OCI-M2 (cell line): ENCODE measurements at regions not wholly inside any gene's neighbourhood (a gene's known extent, or its start where the extent isn't known, plus 50 kb on each side); places are given as distances from the start of the nearest gene placed in this dataset.
"Not testable (repeated sequence)": the region's sequence is repeated elsewhere in the genome, so short reads cannot be mapped to it uniquely, and the experiment has no call there.

Experiments
- DNase-seq: peaks from one replicate; lab custom pipeline; 2025; ENCODE audit not compliant: unreplicated experiment; lab: John Stamatoyannopoulos, UW

- DNase-seq: not testable (repeated sequence)
Observed at GRCh38 chr2:12472265-12472664, 244.5 kb upstream of the TRIB2 start.

GRCh38 chr2:12478151-12479064 lies 238.3 kb upstream of the TRIB2 start:
- DNase-seq: no peak

- DNase-seq: no peak
Observed at GRCh38 chr2:12479065-12479601, 237.6 kb upstream of the TRIB2 start.

- no peak for DNase-seq
Observed at GRCh38 chr2:12484536-12485115, 232.1 kb upstream of the TRIB2 start.

- DNase-seq: no peak
Observed at GRCh38 chr2:12486205-12487118, 230.3 kb upstream of the TRIB2 start.

GRCh38 chr2:12487253-12488004 lies 229.3 kb upstream of the TRIB2 start:
- DNase-seq: no peak

- no peak for DNase-seq
Observed at GRCh38 chr2:12488352-12489318, 228.1 kb upstream of the TRIB2 start.

GRCh38 chr2:12490641-12491040 lies 226.1 kb upstream of the TRIB2 start:
- no peak for DNase-seq

- not testable (repeated sequence) for DNase-seq
Observed at GRCh38 chr2:12492360-12492759, 224.4 kb upstream of the TRIB2 start.

- no peak for DNase-seq
Observed at GRCh38 chr2:12493031-12493513, 223.7 kb upstream of the TRIB2 start.

- no peak for DNase-seq
Observed at GRCh38 chr2:12495247-12495868, 221.4 kb upstream of the TRIB2 start.

- no peak for DNase-seq
Observed at GRCh38 chr2:12498286-12498685, 218.4 kb upstream of the TRIB2 start.

GRCh38 chr2:12498704-12499103 lies 218.0 kb upstream of the TRIB2 start:
- DNase-seq: no peak

GRCh38 chr2:12500899-12501298 lies 215.8 kb upstream of the TRIB2 start:
- DNase-seq: no peak

GRCh38 chr2:12501469-12502158 lies 215.1 kb upstream of the TRIB2 start:
- no peak for DNase-seq

GRCh38 chr2:12502759-12503158 lies 214.0 kb upstream of the TRIB2 start:
- no peak for DNase-seq

- no peak for DNase-seq
Observed at GRCh38 chr2:12504443-12504842, 212.3 kb upstream of the TRIB2 start.

GRCh38 chr2:12506846-12507245 lies 209.9 kb upstream of the TRIB2 start:
- no peak for DNase-seq
